Nephron progenitor cell (in vitro differentiated cells): ENCODE measurements at regions not wholly inside any gene's neighbourhood (a gene's known extent, or its start where the extent isn't known, plus 50 kb on each side); places are given as distances from the start of the nearest gene placed in this dataset.

ENCODE experiments used
- DNase-seq: peaks from one replicate; pipeline ENCODE4 v3.0.0; 2021
- H3K27ac Mint-ChIP-seq: 2 replicates; pipeline ENCODE4 v1.8.0; 2021; ENCODE audit warnings: mild to moderate bottlenecking, moderate library complexity, mixed read lengths
- H3K27me3 Mint-ChIP-seq: 2 replicates; pipeline ENCODE4 v1.8.0; 2021; ENCODE audit warnings: mild to moderate bottlenecking, low read depth, mixed read lengths; ENCODE audit not compliant: poor library complexity
- H3K36me3 Mint-ChIP-seq: 2 replicates; pipeline ENCODE4 v1.8.0; 2021; ENCODE audit warnings: low read depth, mixed read lengths
- H3K4me1 Mint-ChIP-seq: 2 replicates; pipeline ENCODE4 v1.8.0; 2021; ENCODE audit warnings: mixed read lengths
- H3K4me3 Mint-ChIP-seq: 2 replicates; pipeline ENCODE4 v1.8.0; 2021; ENCODE audit warnings: mild to moderate bottlenecking, moderate library complexity, mixed read lengths
- H3K9me3 Mint-ChIP-seq: 2 replicates; pipeline ENCODE4 v1.8.0; 2021; ENCODE audit warnings: mild to moderate bottlenecking, moderate library complexity, mixed read lengths
- CTCF ChIP-seq: fragments of 200-600 bp; sonication (generic); IDR thresholded peaks from 2 replicates; pipeline ENCODE4 v1.5.0; 2021; ENCODE audit warnings: antibody characterized with exemption

- H3K4me3 Mint-ChIP-seq = no peak overlapping the region
- TF ChIP-seq CTCF = no peak
- H3K27me3 Mint-ChIP-seq = peaks cover 3% of the 10 kb centered on the region
- no peaks in the 10 kb centered on the region for H3K36me3 Mint-ChIP-seq
- no peak for DNase-seq
- H3K27ac Mint-ChIP-seq = peak overlapping the region; percentile 69
- no peaks in the 10 kb centered on the region for H3K9me3 Mint-ChIP-seq
- peaks cover 53% of the 10 kb centered on the region for H3K4me1 Mint-ChIP-seq
Measured at GRCh38 chr15:95839367-95839782, 491.1 kb upstream of the NR2F2 start.

GRCh38 chr15:95840004-95840403, 490.5 kb upstream of the NR2F2 start:
- no peak for TF ChIP-seq CTCF
- no peak overlapping the region for H3K4me3 Mint-ChIP-seq

GRCh38 chr15:95840855-95841254, 489.6 kb upstream of the NR2F2 start:
- Mint-ChIP-seq H3K36me3 (no peaks in the 10 kb centered on the region), H3K27ac (no peak overlapping the region), H3K9me3 (no peaks in the 10 kb centered on the region), H3K4me3 (no peak overlapping the region), H3K27me3 (peaks cover 3% of the 10 kb centered on the region), H3K4me1 (peaks cover 60% of the 10 kb centered on the region)
- no peak for TF ChIP-seq CTCF
- DNase-seq = no peak

More at GRCh38 chr15:95840004-95840403, 490.5 kb upstream of the NR2F2 start:
- H3K27ac Mint-ChIP-seq = no peak overlapping the region
- H3K36me3 Mint-ChIP-seq = no peaks in the 10 kb centered on the region
- H3K9me3 Mint-ChIP-seq = no peaks in the 10 kb centered on the region
- peaks cover 3% of the 10 kb centered on the region for H3K27me3 Mint-ChIP-seq
- H3K4me1 Mint-ChIP-seq = peaks cover 53% of the 10 kb centered on the region
- DNase-seq = no peak

GRCh38 chr15:95842576-95842975, 487.9 kb upstream of the NR2F2 start:
- no peak for TF ChIP-seq CTCF
- Mint-ChIP-seq H3K9me3 (no peaks in the 10 kb centered on the region), H3K36me3 (no peaks in the 10 kb centered on the region), H3K4me3 (peak overlapping the region; percentile 12), H3K27ac (peak overlapping the region; percentile 97), H3K4me1 (peaks cover 77% of the 10 kb centered on the region), H3K27me3 (peaks cover 5% of the 10 kb centered on the region)
- no peak for DNase-seq

GRCh38 chr15:95843241-95843910, 487.1 kb upstream of the NR2F2 start:
- H3K27ac Mint-ChIP-seq = peak overlapping the region; percentile 97
- H3K4me3 Mint-ChIP-seq = peak overlapping the region; percentile 38
- peak; percentile 35 for DNase-seq
- H3K4me1 Mint-ChIP-seq = peaks cover 85% of the 10 kb centered on the region
- H3K36me3 Mint-ChIP-seq = no peaks in the 10 kb centered on the region
- no peaks in the 10 kb centered on the region for H3K9me3 Mint-ChIP-seq
- no peak for TF ChIP-seq CTCF
- H3K27me3 Mint-ChIP-seq = peaks cover 5% of the 10 kb centered on the region
